Mucosa of descending colon (tissue), 3 donors: ENCODE measurements at regions not wholly inside any gene's neighbourhood (a gene's known extent, or its start where the extent isn't known, plus 50 kb on each side); places are given as distances from the start of the nearest gene placed in this dataset.

Experiments used
- ATAC-seq: fragments of 200-7000 bp; cut with Tn5 transposase; one replicate; pipeline ENCODE4 v1.9.1; 2020; ENCODE audit warnings: mild to moderate bottlenecking, moderate library complexity
- DNase-seq, 3 donors: peaks; one replicate each; pipeline ENCODE4 v3.0.0-alpha.2; 2020
- H3K36me3 ChIP-seq: fragments of 200-600 bp; one replicate; pipeline ENCODE4 v1.8.0; 2021; ENCODE audit warnings: low read depth, mild to moderate bottlenecking
- H3K4me1 ChIP-seq: fragments of 200-600 bp; one replicate; pipeline ENCODE4 v1.8.0; 2021; ENCODE audit warnings: low read depth, mild to moderate bottlenecking
- H3K4me3 ChIP-seq: fragments of 200-600 bp; one replicate; pipeline ENCODE4 v1.8.0; 2021; ENCODE audit warnings: mild to moderate bottlenecking
- H3K9me3 ChIP-seq: fragments of 200-600 bp; one replicate; pipeline ENCODE4 v1.8.0; 2021; ENCODE audit warnings: mild to moderate bottlenecking
- CTCF ChIP-seq: fragments of 200-600 bp; IDR thresholded peaks from one replicate; pipeline ENCODE4 v1.8.0; 2022; ENCODE audit warnings: antibody characterized with exemption, mild to moderate bottlenecking
- intact Hi-C, 2 donors: fragments of 100-400 bp; cut with DNase I in 1 of 2; cut with micrococcal nuclease in 1 of 2; formaldehyde crosslinking; loops; one replicate each; pipeline versions ENCODE4 v1.11.0 to v1.11.1; 2022; cut with DNase I, micrococcal nuclease
- donor health status: DM: no; HTN: no; CAD: no; lungs with moderate emphysema.
- donor health status: DM: no; HTN: no; CAD: no.
- donor health status: DM: no; HTN: yes; CAD: no.

- Histone ChIP-seq H3K4me3 (no peak overlapping the region), H3K4me1 (no peaks in the 10 kb centered on the region), H3K9me3 (no peaks in the 10 kb centered on the region), H3K36me3 (no peaks in the 10 kb centered on the region)
- no peak for DNase-seq
- TF ChIP-seq CTCF = no peak
- ATAC-seq = no peak
- intact Hi-C loops = no loop called here
Observed at GRCh38 chr5:57900381-57900944, 417.9 kb upstream of the ACTBL2 start.

- no peaks in the 10 kb centered on the region for H3K36me3 ChIP-seq
Observed at GRCh38 chr5:57896576-57896975, 414.0 kb upstream of the ACTBL2 start.

GRCh38 chr5:57895766-57896165 is 413.2 kb upstream of the ACTBL2 start:
- DNase-seq (no peak), ATAC-seq (no peak)
- H3K4me3 ChIP-seq = no peak overlapping the region
- no peaks in the 10 kb centered on the region for H3K9me3 ChIP-seq
- H3K36me3 ChIP-seq = no peaks in the 10 kb centered on the region
- intact Hi-C loops = no loop called here
- no peaks in the 10 kb centered on the region for H3K4me1 ChIP-seq
- TF ChIP-seq CTCF = no peak

More at GRCh38 chr5:57896576-57896975, 414.0 kb upstream of the ACTBL2 start:
- ATAC-seq (no peak), DNase-seq (no peak)
- no peaks in the 10 kb centered on the region for H3K4me1 ChIP-seq
- intact Hi-C loops = no loop called here
- TF ChIP-seq CTCF = no peak
- H3K4me3 ChIP-seq = no peak overlapping the region
- H3K9me3 ChIP-seq = no peaks in the 10 kb centered on the region

- no peak for DNase-seq
- Histone ChIP-seq H3K4me1 (no peaks in the 10 kb centered on the region), H3K9me3 (no peaks in the 10 kb centered on the region), H3K4me3 (no peak overlapping the region), H3K36me3 (no peaks in the 10 kb centered on the region)
- no peak for TF ChIP-seq CTCF
- ATAC-seq = no peak
- intact Hi-C loops = no loop called here
Observed at GRCh38 chr5:57893926-57894325, 411.3 kb upstream of the ACTBL2 start.

GRCh38 chr5:57891443-57891842 is 408.8 kb upstream of the ACTBL2 start:
- no peaks in the 10 kb centered on the region for H3K9me3 ChIP-seq
- H3K4me1 ChIP-seq = no peaks in the 10 kb centered on the region
- H3K4me3 ChIP-seq = no peak overlapping the region
- no peak for TF ChIP-seq CTCF
- DNase-seq (no peak), ATAC-seq (no peak)
- H3K36me3 ChIP-seq = no peaks in the 10 kb centered on the region
- intact Hi-C loops = no loop called here

GRCh38 chr5:57889558-57889957 is 406.9 kb upstream of the ACTBL2 start:
- ATAC-seq (peak; percentile 71), DNase-seq (peak in 1 of 3 donors; percentile 22)
- TF ChIP-seq CTCF = no peak
- intact Hi-C loops = loop anchor here in 1 of 2 donors (10.0 kb wide), 1 partner anchor 575 kb away; the partner anchor contains the start of gene PLK2
- no peaks in the 10 kb centered on the region for H3K9me3 ChIP-seq
- H3K4me3 ChIP-seq = no peak overlapping the region
- no peaks in the 10 kb centered on the region for H3K4me1 ChIP-seq
- H3K36me3 ChIP-seq = no peaks in the 10 kb centered on the region
